CD4-positive, alpha-beta T cell (primary cell): ENCODE measurements at regions not wholly inside any gene's neighbourhood (a gene's known extent, or its start where the extent isn't known, plus 50 kb on each side); places are given as distances from the start of the nearest gene placed in this dataset.

Experiments
- ATAC-seq: fragments of 200-7000 bp; cut with Tn5 transposase; one replicate; pipeline ENCODE4 v1.10.0; 2022; ENCODE audit warnings: mild to moderate bottlenecking; ENCODE audit not compliant: poor library complexity
- CTCF ChIA-PET: fragments of 350-600 bp; sonication (Branson Sonifier 250); formaldehyde crosslinking; loops from one replicate; lab custom pipeline; 2021; ENCODE audit warnings: antibody characterized with exemption, inconsistent platforms; lab: Charles Lee
- POLR2A ChIA-PET: fragments of 350-600 bp; sonication (Branson Sonifier 250); formaldehyde crosslinking; loops from one replicate; lab custom pipeline; 2021; ENCODE audit warnings: antibody characterized with exemption, inconsistent platforms; lab: Charles Lee
- DNase-seq, 14 experiments: peaks; one replicate each; pipeline ENCODE4 v3.0.0-alpha.2; 2013 to 2020; ENCODE audit warnings: mixed read lengths in 2 of 14
- H3K27ac ChIP-seq, 2 donors: one replicate each; pipeline versions ENCODE4 v1.5.1 to v1.7.0; 2013; ENCODE audit warnings: low read length in 2 of 2, low read depth in 1 of 2, mild to moderate bottlenecking in 1 of 2
- H3K27me3 ChIP-seq, 2 experiments: 1 replicate in 1 of 2; 2 replicates in 1 of 2; pipeline versions ENCODE4 v1.6.1 to v1.7.0; 2013; ENCODE audit warnings: low read length in 2 of 2, control low read depth in 1 of 2, mild to moderate bottlenecking in 1 of 2, moderate library complexity in 1 of 2; ENCODE audit not compliant: insufficient read depth in 2 of 2, control insufficient read depth in 1 of 2
- H3K36me3 ChIP-seq: one replicate; pipeline ENCODE4 v1.6.1; 2013; ENCODE audit warnings: low read length, control low read depth; ENCODE audit not compliant: insufficient read depth
- H3K4me1 ChIP-seq: one replicate; pipeline ENCODE4 v1.6.1; 2013; ENCODE audit warnings: low read length, control low read depth; ENCODE audit not compliant: insufficient read depth
- H3K4me3 ChIP-seq: one replicate; pipeline ENCODE4 v1.5.1; 2013; ENCODE audit warnings: mild to moderate bottlenecking, low read length, moderate library complexity
- H3K9me3 ChIP-seq, 2 experiments: 1 replicate in 1 of 2; 2 replicates in 1 of 2; pipeline versions ENCODE4 v1.6.1 to v1.7.0; 2013; ENCODE audit warnings: low read length in 2 of 2, mild to moderate bottlenecking in 2 of 2, control low read depth in 1 of 2, moderate library complexity in 1 of 2; ENCODE audit not compliant: control insufficient read depth in 1 of 2, insufficient read depth in 1 of 2
- H3K27ac Mint-ChIP-seq: one replicate; pipeline ENCODE4 v1.8.0; 2020; ENCODE audit warnings: mixed read lengths
- H3K27me3 Mint-ChIP-seq: one replicate; pipeline ENCODE4 v1.8.0; 2021; ENCODE audit warnings: mixed read lengths
- H3K36me3 Mint-ChIP-seq: one replicate; pipeline ENCODE4 v1.8.0; 2021; ENCODE audit warnings: low read depth, mixed read lengths
- H3K4me1 Mint-ChIP-seq: one replicate; pipeline ENCODE4 v1.8.0; 2021; ENCODE audit warnings: low read depth, mixed read lengths
- H3K4me3 Mint-ChIP-seq: one replicate; pipeline ENCODE4 v1.8.0; 2020; ENCODE audit warnings: mild to moderate bottlenecking, mixed read lengths
- H3K9me3 Mint-ChIP-seq: one replicate; pipeline ENCODE4 v1.8.0; 2020; ENCODE audit warnings: mixed read lengths
- intact Hi-C, 2 experiments: fragments of 100-400 bp; cut with DNase I in 1 of 2; cut with micrococcal nuclease in 1 of 2; formaldehyde crosslinking; loops; one replicate each; pipeline versions ENCODE4 v1.15.1 to v1.9.0; 2023 to 2025; cut with DNase I, micrococcal nuclease
- TF ChIP-seq, protein P1 (sequence below): fragments of 200-600 bp; IDR thresholded peaks from one replicate; pipeline ENCODE4 v1.8.0; 2022; ENCODE audit warnings: antibody characterized with exemption, mild to moderate bottlenecking

DNA sequence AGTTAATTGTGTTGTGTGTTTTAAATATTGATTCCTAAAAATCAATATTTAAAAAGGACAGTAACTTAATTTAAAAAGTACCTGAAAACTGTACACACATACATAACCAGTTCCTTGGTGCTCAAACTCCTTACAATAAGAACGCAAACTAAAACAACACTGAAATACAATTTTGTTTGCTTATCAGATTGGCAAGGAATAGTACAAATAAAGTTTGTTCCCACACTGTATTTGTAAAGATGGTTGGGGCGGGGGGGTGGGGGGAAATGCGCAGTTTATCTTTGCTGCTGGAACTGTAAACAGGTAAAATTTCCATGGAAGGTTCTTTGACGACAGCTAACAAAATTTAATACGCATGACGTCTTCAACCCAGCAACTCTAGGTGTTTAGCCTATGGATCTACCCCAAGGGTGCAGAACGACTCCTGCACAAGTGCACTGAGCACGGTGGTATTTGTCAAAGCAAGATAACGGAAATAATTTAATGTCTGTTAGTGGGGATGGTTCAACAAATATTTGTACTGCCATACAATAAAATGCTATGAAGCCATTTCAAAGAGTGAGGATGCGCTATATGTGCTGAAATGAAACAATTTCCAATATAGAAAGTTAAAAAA is 96.5 kb downstream of the ING1 start:
- Histone ChIP-seq H3K9me3 (peaks cover 0 to 10% of the 10 kb centered on the region in 2 experiments), H3K27ac (no peak overlapping the region), H3K4me1 (peaks cover 11% of the 10 kb centered on the region), H3K4me3 (no peak overlapping the region), H3K36me3 (no peaks in the 10 kb centered on the region), H3K27me3 (peaks cover 23 to 46% of the 10 kb centered on the region in 2 experiments)
- POLR2A ChIA-PET, result no interaction called here
- H3K9me3 Mint-ChIP-seq, result no peaks in the 10 kb centered on the region
- ATAC-seq (no peak), DNase-seq (no peak)
- no peak overlapping the region for H3K27ac Mint-ChIP-seq
- peaks cover 79% of the 10 kb centered on the region for H3K27me3 Mint-ChIP-seq
- TF ChIP-seq, protein P1, sequence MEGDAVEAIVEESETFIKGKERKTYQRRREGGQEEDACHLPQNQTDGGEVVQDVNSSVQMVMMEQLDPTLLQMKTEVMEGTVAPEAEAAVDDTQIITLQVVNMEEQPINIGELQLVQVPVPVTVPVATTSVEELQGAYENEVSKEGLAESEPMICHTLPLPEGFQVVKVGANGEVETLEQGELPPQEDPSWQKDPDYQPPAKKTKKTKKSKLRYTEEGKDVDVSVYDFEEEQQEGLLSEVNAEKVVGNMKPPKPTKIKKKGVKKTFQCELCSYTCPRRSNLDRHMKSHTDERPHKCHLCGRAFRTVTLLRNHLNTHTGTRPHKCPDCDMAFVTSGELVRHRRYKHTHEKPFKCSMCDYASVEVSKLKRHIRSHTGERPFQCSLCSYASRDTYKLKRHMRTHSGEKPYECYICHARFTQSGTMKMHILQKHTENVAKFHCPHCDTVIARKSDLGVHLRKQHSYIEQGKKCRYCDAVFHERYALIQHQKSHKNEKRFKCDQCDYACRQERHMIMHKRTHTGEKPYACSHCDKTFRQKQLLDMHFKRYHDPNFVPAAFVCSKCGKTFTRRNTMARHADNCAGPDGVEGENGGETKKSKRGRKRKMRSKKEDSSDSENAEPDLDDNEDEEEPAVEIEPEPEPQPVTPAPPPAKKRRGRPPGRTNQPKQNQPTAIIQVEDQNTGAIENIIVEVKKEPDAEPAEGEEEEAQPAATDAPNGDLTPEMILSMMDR, result no peak
- intact Hi-C loops, result loop anchor here in 1 of 2 experiments (10.0 kb wide), 1 partner anchor 585 kb away; no protein-coding TSS in a partner anchor
- H3K4me3 Mint-ChIP-seq, result no peak overlapping the region
- H3K36me3 Mint-ChIP-seq, result no peaks in the 10 kb centered on the region
- CTCF ChIA-PET, result no interaction called here
- peaks cover 16% of the 10 kb centered on the region for H3K4me1 Mint-ChIP-seq

DNA sequence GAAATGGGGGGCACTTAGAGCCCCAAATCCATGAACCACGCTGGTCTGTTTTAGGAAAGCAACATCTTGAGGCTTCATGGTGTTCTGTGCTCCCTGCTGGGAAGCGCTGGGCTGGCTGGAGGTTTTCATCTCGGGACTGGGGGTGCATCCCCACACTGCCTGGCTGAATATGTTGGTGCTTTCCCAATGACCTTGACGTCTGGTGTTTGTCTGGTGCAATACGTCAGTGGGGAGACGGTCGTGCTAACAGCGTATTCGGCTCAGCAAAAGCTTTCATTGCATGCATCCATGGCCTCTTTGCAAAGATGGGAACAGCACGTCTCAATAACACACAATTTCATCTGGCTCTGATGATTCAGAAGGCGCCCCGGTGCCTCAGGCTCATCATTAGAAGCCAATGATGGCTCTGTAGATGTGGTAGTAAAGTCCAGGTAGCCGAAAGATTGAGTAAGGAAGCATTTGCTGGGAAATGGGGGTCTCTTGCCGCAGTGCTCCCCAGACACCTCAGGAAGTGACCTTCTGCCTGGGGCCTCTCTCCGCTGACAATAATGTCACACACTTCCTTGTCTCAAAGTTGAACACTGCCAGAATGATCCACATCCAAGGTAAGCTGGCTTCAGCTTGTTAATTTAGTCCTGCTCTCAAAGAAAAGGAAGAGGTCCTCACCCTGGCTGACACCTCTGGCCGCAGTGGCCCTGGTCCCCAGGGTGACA is 97.7 kb downstream of the ING1 start:
- H3K4me1 Mint-ChIP-seq, result peaks cover 16% of the 10 kb centered on the region
- no peaks in the 10 kb centered on the region for H3K9me3 Mint-ChIP-seq
- intact Hi-C loops, result loop anchor here in 1 of 2 experiments (10.0 kb wide), 1 partner anchor 586 kb away; no protein-coding TSS in a partner anchor
- Histone ChIP-seq H3K4me1 (peaks cover 11% of the 10 kb centered on the region), H3K27me3 (peaks cover 18 to 39% of the 10 kb centered on the region in 2 experiments), H3K9me3 (peaks cover 0 to 10% of the 10 kb centered on the region in 2 experiments), H3K27ac (no peak overlapping the region), H3K36me3 (no peaks in the 10 kb centered on the region), H3K4me3 (no peak overlapping the region)
- H3K27ac Mint-ChIP-seq, result no peak overlapping the region
- no peak for ATAC-seq
- H3K27me3 Mint-ChIP-seq, result peaks cover 68% of the 10 kb centered on the region
- no peak overlapping the region for H3K4me3 Mint-ChIP-seq
- ChIA-PET CTCF (no interaction called here), POLR2A (no interaction called here)
- TF ChIP-seq, protein P1, result no peak
- H3K36me3 Mint-ChIP-seq, result no peaks in the 10 kb centered on the region
- DNase-seq, result no peak

DNA sequence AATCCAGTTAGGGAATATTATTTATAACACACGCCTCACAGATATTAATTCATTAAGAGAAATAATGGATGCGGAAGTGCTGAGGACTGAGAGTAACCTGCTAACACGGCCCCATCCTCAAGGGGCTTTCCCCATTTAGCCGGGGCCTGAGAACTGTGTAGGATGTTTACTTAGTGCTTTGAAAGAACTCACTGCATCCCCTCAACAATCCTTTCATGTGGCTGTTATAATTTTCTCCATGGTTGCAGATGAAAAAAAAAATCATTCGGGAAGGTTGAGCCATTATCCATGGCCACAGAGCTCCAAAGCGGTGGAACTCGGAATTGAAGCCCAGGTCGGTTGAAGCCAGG is 98.2 kb downstream of the ING1 start:
- ChIA-PET CTCF (no interaction called here), POLR2A (interaction anchor here (0.7 to 1.2 kb wide), 2 partner anchors 100 to 201 kb away, joined by 4 read pairs; no protein-coding TSS in a partner anchor)
- DNase-seq (no peak), ATAC-seq (no peak)
- Histone ChIP-seq H3K4me3 (peak overlapping the region; percentile 12), H3K9me3 (peaks cover 0 to 10% of the 10 kb centered on the region in 2 experiments), H3K27me3 (peaks cover 18 to 35% of the 10 kb centered on the region in 2 experiments), H3K36me3 (no peaks in the 10 kb centered on the region), H3K27ac (no peak overlapping the region), H3K4me1 (peaks cover 11% of the 10 kb centered on the region)
- peaks cover 16% of the 10 kb centered on the region for H3K4me1 Mint-ChIP-seq
- peak overlapping the region; percentile 45 for H3K4me3 Mint-ChIP-seq
- H3K27me3 Mint-ChIP-seq, result peaks cover 63% of the 10 kb centered on the region
- TF ChIP-seq, protein P1, result no peak
- no peak overlapping the region for H3K27ac Mint-ChIP-seq
- H3K36me3 Mint-ChIP-seq, result no peaks in the 10 kb centered on the region
- H3K9me3 Mint-ChIP-seq, result no peaks in the 10 kb centered on the region
- intact Hi-C loops, result loop anchor here in 1 of 2 experiments (10.0 kb wide), 1 partner anchor 587 kb away; no protein-coding TSS in a partner anchor
